DOHH2 (cell line): ENCODE measurements at regions not wholly inside any gene's neighbourhood (a gene's known extent, or its start where the extent isn't known, plus 50 kb on each side); places are given as distances from the start of the nearest gene placed in this dataset.

Experiments used
- H3F3A ChIP-seq: fragments of 200-600 bp; sonication (generic), shearing (Covaris generic); 2 replicates; pipeline ENCODE4 v1.6.0; 2016; ENCODE audit warnings: antibody characterized with exemption, mild to moderate bottlenecking; ENCODE audit not compliant: control insufficient read depth, insufficient read depth
- H3K27ac ChIP-seq: fragments of 200-600 bp; sonication (generic); 2 replicates; pipeline ENCODE4 v1.5.1; 2014; ENCODE audit warnings: low read depth, mild to moderate bottlenecking, low read length, moderate library complexity
- H3K27me3 ChIP-seq: fragments of 200-600 bp; sonication (generic); 2 replicates; pipeline ENCODE4 v1.6.1; 2014; ENCODE audit warnings: mild to moderate bottlenecking, low read length, mixed read lengths; ENCODE audit not compliant: control insufficient read depth
- H3K36me3 ChIP-seq: fragments of 200-600 bp; sonication (generic); 2 replicates; pipeline ENCODE4 v1.6.1; 2014; ENCODE audit warnings: mild to moderate bottlenecking, low read length, moderate library complexity, mixed read lengths; ENCODE audit not compliant: control insufficient read depth
- H3K4me1 ChIP-seq: fragments of 200-600 bp; sonication (generic); 2 replicates; pipeline ENCODE4 v1.6.1; 2014; ENCODE audit warnings: mild to moderate bottlenecking, low read length, mixed read lengths; ENCODE audit not compliant: control insufficient read depth
- H3K4me2 ChIP-seq: fragments of 200-600 bp; sonication (generic); 2 replicates; pipeline ENCODE4 v1.6.0; 2014; ENCODE audit warnings: mild to moderate bottlenecking, low read length, moderate library complexity
- H3K4me3 ChIP-seq: fragments of 200-600 bp; sonication (generic); 2 replicates; pipeline ENCODE4 v1.5.1; 2014; ENCODE audit warnings: mild to moderate bottlenecking, low read length, mixed read lengths
- H3K79me2 ChIP-seq: fragments of 200-600 bp; sonication (generic); 2 replicates; pipeline ENCODE4 v1.6.1; 2014; ENCODE audit warnings: mild to moderate bottlenecking, low read length, mixed read lengths; ENCODE audit not compliant: control insufficient read depth
- H3K9me2 ChIP-seq: fragments of 200-600 bp; sonication (generic); replicated peaks from 2 replicates; pipeline ENCODE4 v1.6.1; 2014; ENCODE audit warnings: mild to moderate bottlenecking, low read length, mixed read lengths; ENCODE audit not compliant: control insufficient read depth
- H3K9me3 ChIP-seq: fragments of 200-600 bp; sonication (generic); 2 replicates; pipeline ENCODE4 v1.6.1; 2014; ENCODE audit warnings: antibody characterized with exemption, low read length, mixed read lengths; ENCODE audit not compliant: control insufficient read depth, insufficient read depth
- H4K20me1 ChIP-seq: fragments of 200-600 bp; sonication (generic); 2 replicates; pipeline ENCODE4 v1.6.0; 2014; ENCODE audit warnings: low read depth, mild to moderate bottlenecking, antibody characterized with exemption, low read length, moderate library complexity; ENCODE audit not compliant: control insufficient read depth, insufficient read depth
- EZH2phosphoT487 ChIP-seq: fragments of 200-600 bp; sonication (generic); IDR thresholded peaks from 2 replicates; pipeline ENCODE4 v1.6.1; 2017; ENCODE audit warnings: borderline replicate concordance, mild to moderate bottlenecking, antibody characterized with exemption, low read length, moderate library complexity, mixed read lengths
- TF ChIP-seq, protein P1 (sequence below): fragments of 200-600 bp; sonication (generic); IDR thresholded peaks from one replicate; pipeline ENCODE4 v1.5.1; 2014; ENCODE audit warnings: antibody characterized with exemption, mild to moderate bottlenecking, low read depth, low read length; ENCODE audit not compliant: poor library complexity, severe bottlenecking

GRCh38 chr16:77541165-77541564, 106.3 kb upstream of the ADAMTS18 start:
- Histone ChIP-seq H3K4me3 (no peak overlapping the region), H3K36me3 (no peaks in the 10 kb centered on the region), H3K27me3 (no peaks in the 10 kb centered on the region), H3K79me2 (no peaks in the 10 kb centered on the region), H3K4me1 (no peaks in the 10 kb centered on the region), H4K20me1 (no peaks in the 10 kb centered on the region), H3F3A (no peaks in the 10 kb centered on the region), H3K9me3 (no peaks in the 10 kb centered on the region), H3K4me2 (no peak overlapping the region), H3K9me2 (no peaks in the 10 kb centered on the region), H3K27ac (no peak overlapping the region)
- TF ChIP-seq, protein P1, sequence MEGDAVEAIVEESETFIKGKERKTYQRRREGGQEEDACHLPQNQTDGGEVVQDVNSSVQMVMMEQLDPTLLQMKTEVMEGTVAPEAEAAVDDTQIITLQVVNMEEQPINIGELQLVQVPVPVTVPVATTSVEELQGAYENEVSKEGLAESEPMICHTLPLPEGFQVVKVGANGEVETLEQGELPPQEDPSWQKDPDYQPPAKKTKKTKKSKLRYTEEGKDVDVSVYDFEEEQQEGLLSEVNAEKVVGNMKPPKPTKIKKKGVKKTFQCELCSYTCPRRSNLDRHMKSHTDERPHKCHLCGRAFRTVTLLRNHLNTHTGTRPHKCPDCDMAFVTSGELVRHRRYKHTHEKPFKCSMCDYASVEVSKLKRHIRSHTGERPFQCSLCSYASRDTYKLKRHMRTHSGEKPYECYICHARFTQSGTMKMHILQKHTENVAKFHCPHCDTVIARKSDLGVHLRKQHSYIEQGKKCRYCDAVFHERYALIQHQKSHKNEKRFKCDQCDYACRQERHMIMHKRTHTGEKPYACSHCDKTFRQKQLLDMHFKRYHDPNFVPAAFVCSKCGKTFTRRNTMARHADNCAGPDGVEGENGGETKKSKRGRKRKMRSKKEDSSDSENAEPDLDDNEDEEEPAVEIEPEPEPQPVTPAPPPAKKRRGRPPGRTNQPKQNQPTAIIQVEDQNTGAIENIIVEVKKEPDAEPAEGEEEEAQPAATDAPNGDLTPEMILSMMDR = no peak
- no peak for TF ChIP-seq EZH2phosphoT487

GRCh38 chr16:77548151-77548550, 113.3 kb upstream of the ADAMTS18 start:
- Histone ChIP-seq H3K79me2 (no peaks in the 10 kb centered on the region), H3K27ac (no peak overlapping the region), H3F3A (no peaks in the 10 kb centered on the region), H3K9me3 (no peaks in the 10 kb centered on the region), H3K4me1 (no peaks in the 10 kb centered on the region), H3K4me2 (no peak overlapping the region), H3K9me2 (no peaks in the 10 kb centered on the region), H3K4me3 (no peak overlapping the region), H4K20me1 (no peaks in the 10 kb centered on the region), H3K36me3 (no peaks in the 10 kb centered on the region), H3K27me3 (no peaks in the 10 kb centered on the region)
- no peak for TF ChIP-seq EZH2phosphoT487
- TF ChIP-seq, protein P1 = no peak

DNA sequence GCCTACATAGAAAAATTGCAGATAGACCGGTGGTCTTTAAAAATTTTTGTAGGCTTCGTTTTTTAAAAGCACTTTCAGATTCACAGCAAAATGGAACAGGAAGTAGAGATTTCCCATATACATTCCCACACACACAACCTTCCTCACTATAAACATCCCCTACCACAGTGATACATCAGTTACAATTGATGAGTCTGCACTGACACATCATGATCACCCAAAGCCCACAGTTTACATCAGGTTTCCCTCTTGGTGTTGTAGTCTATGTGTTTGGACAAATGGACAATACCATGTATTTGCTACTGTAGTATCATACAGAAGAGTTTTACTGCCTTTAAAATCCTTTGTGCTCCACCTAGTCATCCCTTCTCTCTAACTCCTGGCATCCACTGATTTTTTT, 113.9 kb upstream of the ADAMTS18 start:
- no peaks in the 10 kb centered on the region for H3K4me1 ChIP-seq
- no peak overlapping the region for H3K4me3 ChIP-seq
- no peaks in the 10 kb centered on the region for H3K36me3 ChIP-seq
- H3K9me2 ChIP-seq = no peaks in the 10 kb centered on the region
- H3K79me2 ChIP-seq = no peaks in the 10 kb centered on the region
- no peaks in the 10 kb centered on the region for H4K20me1 ChIP-seq
- H3K4me2 ChIP-seq = no peak overlapping the region
- H3K27me3 ChIP-seq = no peaks in the 10 kb centered on the region
- H3K9me3 ChIP-seq = no peaks in the 10 kb centered on the region
- H3F3A ChIP-seq = no peaks in the 10 kb centered on the region
- no peak overlapping the region for H3K27ac ChIP-seq
- TF ChIP-seq EZH2phosphoT487 = no peak
- TF ChIP-seq, protein P1 = no peak

DNA sequence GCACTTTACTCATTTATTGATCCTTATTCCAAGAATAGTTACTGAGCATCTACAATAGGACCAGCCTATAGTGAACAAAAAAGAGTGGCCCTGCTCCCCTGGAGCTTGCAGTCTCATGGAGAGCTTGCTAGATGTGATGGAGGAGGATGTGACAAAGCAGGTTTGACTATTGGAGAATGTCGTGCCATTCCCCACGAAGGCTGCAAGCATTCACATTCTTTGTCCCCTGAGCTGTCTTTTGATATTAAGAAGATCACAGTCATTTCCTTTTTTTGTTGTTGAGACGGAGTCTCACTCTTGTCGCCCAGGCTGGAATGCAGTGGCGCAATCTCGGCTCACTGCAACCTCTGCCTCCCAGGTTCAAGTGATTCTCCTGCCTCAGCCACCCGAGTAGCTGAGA, 115.0 kb upstream of the ADAMTS18 start:
- Histone ChIP-seq H3K9me3 (no peaks in the 10 kb centered on the region), H3F3A (no peaks in the 10 kb centered on the region), H3K36me3 (no peaks in the 10 kb centered on the region), H3K4me3 (no peak overlapping the region), H4K20me1 (no peaks in the 10 kb centered on the region), H3K27ac (no peak overlapping the region), H3K4me2 (no peak overlapping the region), H3K79me2 (no peaks in the 10 kb centered on the region), H3K4me1 (no peaks in the 10 kb centered on the region), H3K27me3 (no peaks in the 10 kb centered on the region), H3K9me2 (no peaks in the 10 kb centered on the region)
- no peak for TF ChIP-seq EZH2phosphoT487
- TF ChIP-seq, protein P1 = no peak
